NCI-H2227 (cell line): ENCODE measurements at regions not wholly inside any gene's neighbourhood (a gene's known extent, or its start where the extent isn't known, plus 50 kb on each side); places are given as distances from the start of the nearest gene placed in this dataset.

ENCODE experiments used
- DNase-seq: peaks from one replicate; lab custom pipeline; 2025; ENCODE audit not compliant: unreplicated experiment; lab: John Stamatoyannopoulos, UW

DNA sequence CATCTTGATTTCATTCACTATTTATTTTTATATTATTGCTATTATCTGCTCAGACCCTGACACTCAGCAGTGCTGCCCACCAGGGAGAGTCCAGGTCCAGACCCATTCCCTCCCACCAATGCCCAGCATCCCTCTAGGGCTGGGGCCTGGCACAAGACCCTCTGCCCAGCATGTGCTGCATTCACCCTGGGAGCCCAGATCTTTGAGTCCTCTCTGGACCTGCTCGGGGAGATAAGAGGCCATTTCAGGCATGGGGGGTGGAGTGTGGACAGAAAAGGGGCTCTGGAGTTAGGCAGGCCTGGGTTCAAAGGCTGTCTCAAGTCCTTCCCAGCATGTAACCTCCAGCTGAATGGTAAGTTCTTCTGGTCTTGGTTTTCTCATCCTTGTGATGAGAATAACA, 209.6 kb downstream of the CYP26B1 start:
- no peak for DNase-seq

- no peak for DNase-seq
Measured at GRCh38 chr2:71937396-71937795, 210.3 kb downstream of the CYP26B1 start.

DNA sequence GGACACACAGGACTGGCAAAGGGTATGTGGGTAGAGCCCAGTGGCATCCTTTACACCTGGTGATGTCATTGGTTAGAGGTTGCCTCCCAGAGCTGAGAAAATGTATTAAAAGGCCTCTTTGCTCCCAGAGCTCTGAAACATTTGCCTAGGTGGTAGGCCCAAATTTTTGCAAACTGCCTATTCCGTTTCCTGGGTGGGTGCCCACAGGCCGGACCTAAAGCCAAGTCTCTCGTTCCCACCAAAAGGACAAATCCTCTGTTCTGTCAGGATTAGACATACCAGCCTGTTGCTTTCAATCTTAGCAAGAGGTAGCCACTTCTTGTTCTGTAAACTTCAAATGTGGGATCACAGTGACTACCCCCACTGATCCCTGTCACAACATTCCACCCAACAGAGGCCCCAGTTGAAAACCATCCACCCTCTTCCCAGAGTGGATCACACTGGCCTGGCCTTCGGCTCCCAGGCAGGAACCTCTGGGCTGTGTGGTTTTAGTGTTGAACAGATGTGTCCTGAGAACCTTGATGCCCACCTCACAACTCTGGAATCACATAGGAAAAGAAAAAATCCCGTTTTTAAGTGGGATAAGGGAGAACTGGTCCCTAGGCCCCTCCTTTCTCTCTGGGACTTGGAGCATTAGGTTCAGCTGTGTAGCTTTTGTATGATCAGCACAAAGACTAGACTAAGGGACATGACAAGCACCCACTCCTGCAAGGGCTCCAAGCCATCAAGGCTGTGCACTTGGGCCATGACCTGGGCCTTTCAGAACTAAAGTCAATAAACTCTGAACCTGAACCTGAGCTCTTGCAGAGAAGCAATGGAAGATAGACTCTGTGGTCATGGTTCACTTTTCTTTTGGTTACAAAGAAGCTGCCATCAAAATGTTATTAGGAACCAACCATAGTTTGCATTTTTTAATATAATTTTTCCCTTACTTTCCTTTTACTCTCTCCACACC, 211.3 kb downstream of the CYP26B1 start:
- no peak for DNase-seq

- DNase-seq = no peak
Measured at GRCh38 chr2:71935262-71935848, 212.3 kb downstream of the CYP26B1 start.

DNA sequence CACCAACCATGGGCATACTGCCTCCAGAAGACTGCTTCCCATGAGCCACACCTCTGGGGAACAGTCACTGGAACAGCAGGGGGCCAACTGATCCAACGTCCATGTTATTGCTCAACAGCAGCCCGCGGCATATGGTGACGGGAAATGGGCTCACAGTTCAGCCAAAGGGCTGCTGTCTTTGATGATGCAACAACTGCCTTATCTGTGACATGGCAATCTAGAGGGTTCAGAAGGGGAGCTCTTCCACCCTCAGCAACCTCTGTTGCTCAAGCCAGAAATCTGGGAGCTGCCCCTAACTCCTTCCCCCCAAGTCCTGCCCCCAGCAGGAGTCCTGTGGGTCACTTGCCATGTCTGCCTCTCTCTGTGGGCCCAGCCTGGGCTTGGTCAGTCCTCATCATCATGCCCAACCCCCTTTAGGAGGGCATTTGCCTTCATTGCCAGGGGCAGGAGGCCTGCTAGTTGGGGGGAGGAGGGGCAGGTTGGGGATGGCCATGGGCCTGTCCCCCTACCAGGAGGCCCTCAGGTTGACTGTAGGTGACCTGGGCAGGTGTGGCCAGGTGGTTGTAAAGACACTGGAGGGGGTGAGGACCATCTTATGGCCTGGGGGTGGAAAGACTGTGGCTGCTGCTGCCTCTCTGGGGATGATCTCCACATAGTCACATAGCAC, 212.9 kb downstream of the CYP26B1 start:
- DNase-seq = no peak

GRCh38 chr2:71934320-71934593, 213.4 kb downstream of the CYP26B1 start:
- no peak for DNase-seq

- DNase-seq = no peak
Measured at GRCh38 chr2:71933467-71934319, 214.0 kb downstream of the CYP26B1 start.

DNA sequence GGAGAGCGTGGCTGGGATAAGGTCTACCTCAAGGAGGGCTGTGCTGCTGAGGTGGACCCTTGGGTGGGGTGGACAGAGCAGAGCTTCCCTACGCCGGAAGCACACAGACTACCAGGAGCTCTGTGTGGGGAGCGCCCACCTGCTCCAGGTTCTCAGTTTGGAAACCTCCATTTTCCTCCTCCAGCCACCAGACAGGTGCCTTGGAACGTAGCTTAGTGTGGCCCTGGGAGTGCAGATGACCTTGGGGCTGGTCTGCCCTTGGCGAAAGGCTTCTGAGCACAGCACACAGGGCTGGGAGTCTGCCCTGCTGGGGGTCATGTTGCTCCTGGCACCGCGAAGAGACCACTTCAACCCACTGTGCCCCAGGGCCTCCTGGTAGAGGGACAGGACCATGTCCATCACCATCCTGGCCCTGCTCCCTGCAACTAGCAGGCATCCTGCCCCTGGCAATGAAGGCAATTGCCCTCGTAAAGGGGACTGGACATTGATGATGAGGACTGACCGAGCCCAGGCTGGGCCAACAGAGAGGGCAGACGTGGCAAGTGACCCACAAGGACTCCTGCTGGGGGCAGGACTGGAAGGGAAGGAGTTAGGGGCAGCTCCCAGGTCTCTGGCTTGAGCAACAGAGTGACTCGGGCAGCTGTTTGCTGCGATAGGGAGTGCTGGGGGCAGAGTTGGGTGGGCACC, 214.7 kb downstream of the CYP26B1 start:
- DNase-seq = no peak

- no peak for DNase-seq
Measured at GRCh38 chr2:71932037-71932779, 215.5 kb downstream of the CYP26B1 start.

DNA sequence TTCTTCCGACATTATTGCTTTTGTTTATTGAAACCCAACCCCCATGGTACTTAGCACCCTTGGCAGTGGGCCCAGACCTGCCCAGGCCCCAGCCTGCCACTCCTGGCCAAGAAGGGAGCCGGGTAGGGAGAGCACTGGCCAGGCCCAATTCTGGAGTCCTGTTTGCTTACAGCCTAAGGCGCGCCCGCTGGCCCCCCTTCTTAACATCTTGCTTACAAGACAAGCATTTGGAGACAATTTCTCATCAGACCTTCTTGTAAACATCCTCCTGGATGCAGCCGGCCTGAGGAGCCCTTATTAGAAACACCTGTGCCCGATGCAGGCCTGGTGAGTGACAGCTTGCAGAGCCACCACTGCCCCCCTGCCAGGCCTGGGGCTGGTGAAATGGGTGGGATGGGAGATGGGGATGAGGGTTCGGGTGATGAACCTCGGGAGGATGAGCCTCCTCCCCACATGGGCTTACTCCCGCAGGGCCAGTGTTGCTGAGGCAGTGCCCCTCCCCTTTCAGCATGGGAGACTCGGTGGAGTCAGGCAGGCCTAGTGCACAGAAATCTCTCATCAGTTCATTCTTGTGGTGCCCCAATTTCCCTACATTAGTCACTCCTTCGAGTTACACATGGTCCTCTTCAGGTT, 217.5 kb downstream of the CYP26B1 start:
- peak; percentile 3 for DNase-seq

GRCh38 chr2:71929482-71929772, 218.2 kb downstream of the CYP26B1 start:
- DNase-seq = no peak

- DNase-seq = no peak
Measured at GRCh38 chr2:71928734-71929481, 218.8 kb downstream of the CYP26B1 start.

GRCh38 chr2:71927757-71928715, 219.6 kb downstream of the CYP26B1 start:
- DNase-seq = no peak

GRCh38 chr2:71926876-71927756, 220.5 kb downstream of the CYP26B1 start:
- DNase-seq = no peak

DNA sequence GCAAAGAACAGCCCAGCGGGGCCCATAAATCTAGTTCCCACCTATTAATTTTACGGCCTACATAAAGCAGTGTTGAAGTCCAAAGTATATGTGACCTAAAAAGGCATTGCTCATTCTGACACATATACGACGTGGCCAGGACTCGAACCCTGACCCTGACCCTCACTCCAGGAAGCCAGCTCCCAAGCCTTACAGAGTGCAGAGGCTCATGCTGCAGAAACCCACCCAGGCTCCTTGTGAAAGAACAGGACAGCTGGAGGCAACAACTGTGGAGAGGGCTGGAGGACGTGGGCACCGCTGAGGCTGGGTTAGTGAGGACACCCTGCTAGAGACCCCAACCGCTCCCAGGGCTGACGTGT, 221.6 kb downstream of the CYP26B1 start:
- DNase-seq = no peak

DNA sequence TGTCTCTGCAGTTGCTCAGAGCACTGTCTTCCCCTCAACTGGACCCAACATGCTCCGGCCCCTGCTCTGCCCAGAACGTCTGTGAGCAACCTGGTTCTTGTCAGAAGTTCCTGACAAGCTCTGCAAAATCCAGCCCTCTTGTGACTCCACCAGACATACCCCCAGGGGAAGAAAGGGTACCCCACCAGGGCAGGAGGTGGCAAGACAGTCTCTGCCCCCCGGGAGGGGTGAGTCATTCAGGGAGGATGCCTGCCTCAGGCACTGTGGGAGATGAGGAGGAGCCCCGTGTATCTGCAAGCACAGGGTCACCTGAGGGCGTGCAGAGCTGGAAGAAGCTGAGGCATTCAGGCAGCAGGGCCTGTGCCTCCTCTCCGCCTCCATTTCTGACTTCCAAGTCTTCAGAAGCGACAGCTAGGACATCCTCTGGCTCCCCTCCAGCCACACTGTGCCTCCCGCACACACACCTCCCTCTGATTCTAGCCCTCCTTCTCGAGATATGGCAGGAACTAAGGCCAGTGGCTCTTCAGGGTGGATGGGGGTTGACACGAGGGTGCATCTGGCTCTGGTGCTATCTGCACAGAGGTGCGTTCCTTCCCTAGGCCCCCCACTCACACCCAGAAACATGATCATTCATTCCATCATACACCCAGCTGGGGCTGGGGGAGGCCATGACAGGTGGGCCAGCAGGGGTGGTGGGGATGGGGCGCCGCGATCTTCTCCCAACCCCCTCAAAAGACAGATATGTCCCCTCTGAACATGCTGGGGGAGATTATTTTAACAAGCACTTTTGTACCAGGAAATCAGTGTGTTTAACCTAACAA, 222.2 kb downstream of the CYP26B1 start:
- no peak for DNase-seq
